GM18507 (cell line): ENCODE measurements at regions not wholly inside any gene's neighbourhood (a gene's known extent, or its start where the extent isn't known, plus 50 kb on each side); places are given as distances from the start of the nearest gene placed in this dataset.

Experiments used
- DNase-seq: peaks from one replicate; pipeline ENCODE4 v3.0.0; 2011; ENCODE audit warnings: low read depth; ENCODE audit not compliant: insufficient read length; ENCODE audit errors: extremely low spot score
- FAIRE-seq: peaks from 2 replicates; lab custom pipeline; 2011; peaks lifted over from hg19 to GRCh38; lab: Jason Lieb, UNC

DNA sequence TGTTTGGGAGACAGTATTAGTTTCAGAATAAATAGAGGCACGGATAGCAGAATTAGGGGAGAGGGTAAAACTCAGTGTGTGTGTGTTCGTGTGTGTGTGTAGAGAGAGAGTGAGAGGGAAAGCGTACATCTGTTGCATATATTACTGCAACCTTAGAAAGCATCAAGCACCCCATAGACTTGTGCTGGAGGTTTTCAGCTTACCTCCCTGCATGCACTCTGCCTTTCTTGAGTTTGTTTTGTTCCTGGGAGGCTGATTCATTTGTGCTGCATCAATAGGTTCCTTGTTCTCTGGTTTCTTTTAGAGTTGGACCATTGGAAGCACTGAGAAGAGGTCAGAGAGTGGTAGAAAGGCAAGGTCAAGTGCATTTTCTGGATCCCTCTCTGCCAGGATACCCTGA is 104.4 kb upstream of the KCNK1 start:
- DNase-seq (no peak), FAIRE-seq (no peak)

- no peak for DNase-seq
- no peak for FAIRE-seq
These were observed 101.4 kb upstream of the KCNK1 start for GRCh38 chr1:233512538-233512937.

DNA sequence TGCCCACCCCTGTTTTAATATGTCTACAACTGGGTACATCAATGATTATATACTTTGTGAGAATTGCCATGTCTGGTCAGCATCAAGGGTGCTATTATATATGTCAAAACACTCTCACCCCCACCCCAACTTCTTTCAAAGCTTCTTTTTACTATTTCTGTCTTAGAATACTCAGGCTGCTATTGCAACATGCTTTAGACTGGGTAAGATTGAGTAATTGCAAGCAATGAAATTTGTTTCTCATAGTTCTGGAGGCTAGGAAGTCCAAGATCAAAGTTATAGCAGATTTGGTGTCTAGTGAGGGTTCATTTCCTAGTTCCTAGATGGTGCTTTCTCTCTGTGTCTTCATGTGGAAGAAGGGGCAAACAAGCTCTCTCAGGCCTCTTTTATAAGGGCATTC is 100.5 kb upstream of the KCNK1 start:
- DNase-seq (no peak), FAIRE-seq (no peak)

DNA sequence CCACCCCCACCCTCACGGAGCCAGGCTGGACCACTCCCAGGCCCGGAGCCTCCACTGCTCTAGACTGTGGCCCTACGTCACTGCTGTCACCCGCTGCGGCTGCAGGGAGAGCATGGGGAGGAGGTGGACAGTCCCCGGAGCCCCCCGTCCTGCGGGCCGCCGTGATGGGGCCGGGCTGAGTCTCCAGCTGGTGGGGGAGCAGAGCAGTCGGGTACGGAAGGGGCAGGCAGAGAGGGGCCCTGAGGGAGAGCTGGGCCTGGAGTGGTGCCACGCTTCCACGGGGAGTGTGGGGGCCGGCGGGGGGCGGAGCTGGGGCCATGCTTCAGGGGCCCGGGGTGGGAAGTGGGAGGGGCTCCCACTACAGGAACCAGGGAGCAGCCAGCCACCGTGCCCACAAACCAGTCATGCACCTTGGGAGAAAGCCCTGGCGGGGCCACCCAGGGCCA is 98.9 kb upstream of the KCNK1 start:
- DNase-seq (no peak), FAIRE-seq (no peak)

DNA sequence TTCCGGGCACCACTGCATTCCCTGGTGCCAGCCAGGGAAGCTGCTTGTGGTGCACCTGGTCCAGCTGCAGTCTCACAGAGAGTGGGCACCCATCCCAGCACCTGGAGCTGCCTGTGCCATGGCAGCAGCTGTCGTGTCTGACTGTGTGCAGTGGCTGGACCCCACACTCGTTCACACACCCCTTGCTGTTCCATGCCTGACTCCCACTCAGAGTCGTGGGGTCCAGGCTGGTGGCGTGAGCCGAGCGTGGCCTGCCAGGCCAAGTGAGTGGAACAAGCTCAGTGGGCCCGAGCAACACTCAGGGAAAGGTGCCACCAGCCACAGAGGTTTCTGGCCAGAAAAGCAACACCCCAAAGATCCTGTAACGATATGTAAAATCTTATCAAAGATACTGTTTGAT is 97.2 kb upstream of the KCNK1 start:
- DNase-seq, result no peak
- no peak for FAIRE-seq

- peak; percentile 36 for FAIRE-seq
- no peak for DNase-seq
These were observed 95.6 kb upstream of the KCNK1 start for GRCh38 chr1:233518344-233518743.

GRCh38 chr1:233520261-233521191 is 93.4 kb upstream of the KCNK1 start:
- FAIRE-seq (no peak), DNase-seq (no peak)

DNA sequence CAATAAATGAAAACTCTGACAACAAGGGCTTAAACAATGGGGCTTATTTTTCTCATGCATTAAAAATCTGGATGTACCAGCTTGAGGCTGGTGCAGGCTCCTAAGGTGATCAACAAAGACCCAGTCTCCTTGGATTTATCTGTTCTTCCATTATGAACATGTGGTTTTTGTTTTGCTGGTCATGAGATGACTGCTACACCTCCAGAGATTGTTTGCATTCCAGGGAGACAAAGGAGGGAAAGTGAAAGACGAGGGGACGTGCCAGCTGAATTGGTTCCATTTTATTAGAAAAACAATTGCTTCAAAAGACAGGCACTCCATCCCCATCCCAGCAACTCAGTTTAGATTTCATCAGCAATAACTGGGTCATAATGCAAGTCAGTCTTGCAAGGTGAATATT is 90.9 kb upstream of the KCNK1 start:
- FAIRE-seq (no peak), DNase-seq (no peak)

DNA sequence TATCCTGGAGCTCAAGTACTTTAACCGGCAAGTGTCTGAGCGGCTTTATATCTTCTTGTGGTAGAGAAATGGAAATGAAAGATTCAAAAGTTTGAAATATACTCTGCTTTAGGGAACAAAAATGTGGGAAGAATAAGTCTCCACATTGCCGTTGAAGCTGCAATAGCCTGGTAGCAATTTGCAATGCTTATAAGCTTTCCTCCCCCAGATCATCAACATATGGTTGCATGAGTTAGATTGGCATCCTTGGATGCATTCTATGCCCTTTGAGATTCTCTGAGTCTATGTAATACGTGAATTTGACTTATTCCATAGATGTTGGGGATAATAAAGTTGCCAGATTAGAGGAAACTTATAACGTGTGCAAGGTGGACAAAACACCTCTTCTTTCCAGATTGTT is 86.1 kb upstream of the KCNK1 start:
- no peak for FAIRE-seq
- no peak for DNase-seq

GRCh38 chr1:233530665-233531386 is 83.1 kb upstream of the KCNK1 start:
- FAIRE-seq, result no peak

DNA sequence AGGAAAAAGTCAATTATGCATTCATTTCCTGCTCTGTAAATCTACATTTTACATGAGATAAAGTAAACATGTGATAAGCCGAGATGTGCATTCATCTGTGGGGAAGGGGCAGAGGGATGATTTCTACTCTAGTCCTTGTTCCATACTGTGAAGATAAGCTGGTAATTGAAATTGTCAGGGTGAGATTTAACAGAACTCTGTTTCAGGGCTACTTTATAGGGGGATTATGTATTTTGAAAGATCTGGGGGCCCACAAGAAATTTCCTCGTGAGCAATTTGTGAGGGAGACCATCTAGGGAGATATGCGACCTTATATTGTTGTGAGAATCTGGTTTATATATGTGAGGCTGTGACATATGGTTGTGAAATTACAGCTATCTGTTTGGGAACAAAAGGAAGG is 73.1 kb upstream of the KCNK1 start:
- DNase-seq (no peak), FAIRE-seq (no peak)

More at GRCh38 chr1:233530665-233531386, 83.1 kb upstream of the KCNK1 start:
- DNase-seq, result no peak

- FAIRE-seq, result no peak
- DNase-seq, result no peak
These were observed 70.3 kb upstream of the KCNK1 start for GRCh38 chr1:233543338-233544255.

DNA sequence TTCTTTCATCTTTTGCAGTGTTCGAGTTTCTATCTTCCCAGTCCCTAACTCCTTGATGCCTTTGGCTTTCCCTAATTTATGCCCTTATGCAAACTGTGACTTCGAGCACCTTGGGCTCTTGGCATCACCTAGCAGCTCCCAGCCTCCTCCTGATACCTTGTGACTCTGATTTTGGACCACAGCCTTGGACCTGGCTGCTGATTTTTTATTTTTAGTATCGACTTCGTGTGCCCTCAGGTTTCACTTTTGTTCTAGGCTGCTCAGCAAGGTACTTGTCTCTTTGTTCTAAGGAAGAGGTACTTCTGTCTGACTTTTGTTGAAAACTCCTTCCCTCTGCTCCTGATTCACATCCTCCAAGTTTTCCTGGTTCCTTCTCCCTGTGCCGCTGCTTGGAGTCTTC is 69.6 kb upstream of the KCNK1 start:
- DNase-seq (no peak), FAIRE-seq (no peak)

DNA sequence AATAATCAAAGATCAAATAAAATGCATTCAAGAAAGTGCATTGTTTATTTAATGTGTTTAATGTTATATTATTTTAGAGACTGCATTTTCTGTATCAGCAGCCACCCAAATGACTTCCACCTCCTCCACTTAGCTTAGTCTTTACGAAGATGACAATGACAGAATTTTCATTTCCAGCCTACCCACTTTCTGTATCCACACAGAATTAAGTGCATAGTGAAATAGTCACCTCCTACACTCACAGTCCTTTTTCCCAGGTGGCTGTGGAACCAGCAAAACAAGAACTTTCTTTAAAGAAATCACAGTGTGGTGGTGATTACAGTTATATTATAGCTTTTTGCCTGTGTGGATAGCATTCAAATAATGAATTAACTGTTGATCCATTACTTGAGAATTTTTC is 66.2 kb upstream of the KCNK1 start:
- FAIRE-seq, result no peak
- no peak for DNase-seq

DNA sequence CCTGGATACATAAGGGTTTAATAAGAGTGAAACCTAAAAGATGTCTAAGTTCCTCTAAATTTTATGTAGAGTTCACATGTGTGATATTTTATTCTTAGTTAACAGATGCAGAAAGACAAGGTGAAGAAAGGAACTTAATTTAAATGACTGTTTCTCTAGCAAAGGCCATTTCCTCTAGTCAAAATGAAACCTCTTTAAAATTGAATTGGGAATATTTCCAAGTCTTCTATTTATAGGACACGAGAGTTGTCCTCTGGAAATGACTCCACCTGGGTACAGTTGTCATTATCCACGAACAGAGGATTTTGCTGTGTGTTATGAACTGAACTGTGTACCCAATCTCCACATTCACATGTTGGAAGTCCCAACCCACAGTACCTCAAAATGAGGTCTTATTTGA is 64.5 kb upstream of the KCNK1 start:
- FAIRE-seq, result peak; percentile 24
- DNase-seq, result no peak

GRCh38 chr1:233549917-233550316 is 64.0 kb upstream of the KCNK1 start:
- FAIRE-seq (peak; percentile 38), DNase-seq (no peak)

DNA sequence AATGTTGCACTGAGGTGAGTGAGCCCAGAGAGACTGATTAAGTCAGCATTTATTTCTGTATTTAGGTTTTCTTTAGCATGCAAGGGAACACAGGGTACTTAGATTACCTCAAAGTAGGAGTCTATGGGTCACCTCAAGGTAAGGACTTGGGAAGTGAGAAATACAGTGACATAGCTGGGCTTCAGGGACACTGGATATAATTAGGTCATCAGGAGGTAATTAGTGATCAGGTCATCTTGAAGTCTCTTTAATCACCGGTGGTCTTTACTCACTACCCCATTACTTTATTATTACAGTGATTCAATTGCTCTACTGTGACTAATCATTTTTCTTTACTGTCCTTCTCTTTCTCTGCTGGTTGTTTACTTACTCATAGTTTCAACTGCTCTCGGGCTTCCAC is 59.9 kb upstream of the KCNK1 start:
- DNase-seq (no peak), FAIRE-seq (no peak)

DNA sequence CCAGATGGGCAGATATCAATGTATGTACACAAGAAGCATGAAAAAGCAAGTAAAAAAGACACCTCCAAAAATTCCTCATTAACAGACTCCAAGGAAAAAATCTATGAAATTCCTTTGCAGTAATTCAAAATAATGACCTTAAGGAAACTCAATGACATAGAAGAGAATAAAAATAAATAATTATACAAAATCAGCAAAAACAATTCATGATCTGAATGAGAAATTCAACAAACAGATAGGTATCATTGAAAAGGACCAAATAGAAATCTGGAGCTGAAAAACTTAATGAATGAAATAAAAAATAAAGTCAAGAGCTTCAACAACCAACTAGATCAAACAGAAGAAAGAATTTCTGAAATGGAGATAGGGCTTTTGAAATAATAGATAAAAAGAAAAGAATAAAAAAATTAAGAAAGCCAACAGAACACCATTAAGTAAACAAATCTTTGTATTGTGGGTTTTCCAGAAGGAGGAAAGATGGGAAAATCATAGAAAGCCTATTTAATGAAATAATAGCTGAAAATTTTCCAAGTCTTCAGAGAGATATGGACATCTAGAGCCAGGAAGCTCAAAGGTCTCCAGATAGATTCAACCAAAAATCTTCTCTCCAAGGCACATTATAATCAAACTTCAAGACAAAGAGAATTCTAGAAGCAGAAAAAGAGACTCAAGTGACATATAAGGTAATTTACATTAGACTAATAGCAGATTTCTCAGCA is 52.0 kb upstream of the KCNK1 start:
- FAIRE-seq, result no peak
- DNase-seq, result no peak
